H9 (cell line): ENCODE measurements at regions not wholly inside any gene's neighbourhood (a gene's known extent, or its start where the extent isn't known, plus 50 kb on each side); places are given as distances from the start of the nearest gene placed in this dataset.

Source experiments
- DNase-seq: peaks from one replicate; pipeline ENCODE4 v3.0.0-alpha.2; 2017
- H2AFZ ChIP-seq: one replicate; pipeline ENCODE4 v1.6.1; 2013; ENCODE audit warnings: mild to moderate bottlenecking, low read length, control low read depth, moderate library complexity
- H2AK5ac ChIP-seq: 2 replicates; pipeline ENCODE4 v1.6.1; 2013; ENCODE audit warnings: low read length, control low read depth, mixed read lengths; ENCODE audit not compliant: insufficient read length
- H2BK120ac ChIP-seq: one replicate; pipeline ENCODE4 v1.6.1; 2013; ENCODE audit warnings: low read depth, mild to moderate bottlenecking, low read length, control low read depth, inconsistent platforms; ENCODE audit not compliant: poor library complexity, severe bottlenecking
- H2BK12ac ChIP-seq: 2 replicates; pipeline ENCODE4 v1.6.1; 2013; ENCODE audit warnings: low read length, control low read depth, mixed read lengths, low read depth; ENCODE audit not compliant: insufficient read length
- H2BK15ac ChIP-seq: 2 replicates; pipeline ENCODE4 v1.6.1; 2013; ENCODE audit warnings: low read depth, low read length, control low read depth
- H2BK20ac ChIP-seq: one replicate; pipeline ENCODE4 v1.6.1; 2013; ENCODE audit warnings: low read depth, mild to moderate bottlenecking, low read length, control low read depth, inconsistent platforms; ENCODE audit not compliant: poor library complexity, severe bottlenecking
- H2BK5ac ChIP-seq: 2 replicates; pipeline ENCODE4 v1.6.1; 2013; ENCODE audit warnings: low read length, control low read depth, mixed read lengths; ENCODE audit not compliant: insufficient read length
- H3K14ac ChIP-seq: 2 replicates; pipeline ENCODE4 v1.6.1; 2013; ENCODE audit warnings: low read length, control low read depth; ENCODE audit not compliant: insufficient read depth
- H3K18ac ChIP-seq: 2 replicates; pipeline ENCODE4 v1.6.1; 2013; ENCODE audit warnings: low read depth, mild to moderate bottlenecking, mixed read lengths, low read length, control low read depth; ENCODE audit not compliant: insufficient read length
- H3K23ac ChIP-seq: 2 replicates; pipeline ENCODE4 v1.6.1; 2013; ENCODE audit warnings: low read length, control low read depth, mixed read lengths, low read depth; ENCODE audit not compliant: insufficient read length
- H3K23me2 ChIP-seq: 2 replicates; pipeline ENCODE4 v1.6.1; 2013; ENCODE audit warnings: low read depth, mild to moderate bottlenecking, mixed read lengths, low read length, control low read depth; ENCODE audit not compliant: insufficient read length, poor library complexity, severe bottlenecking
- H3K27ac ChIP-seq: 2 replicates; pipeline ENCODE4 v1.5.1; 2013; ENCODE audit warnings: low read length, control low read depth, mixed read lengths, low read depth; ENCODE audit not compliant: insufficient read length
- H3K27me3 ChIP-seq: 2 replicates; pipeline ENCODE4 v1.6.1; 2013; ENCODE audit warnings: low read length, control low read depth, inconsistent platforms; ENCODE audit not compliant: insufficient read depth
- H3K4ac ChIP-seq: 2 replicates; pipeline ENCODE4 v1.6.1; 2013; ENCODE audit warnings: low read depth, mild to moderate bottlenecking, control low read depth, inconsistent platforms, low read length, moderate library complexity
- H3K4me1 ChIP-seq: 2 replicates; pipeline ENCODE4 v1.6.1; 2013; ENCODE audit warnings: low read length, control low read depth, inconsistent platforms; ENCODE audit not compliant: insufficient read depth
- H3K4me2 ChIP-seq: 2 replicates; pipeline ENCODE4 v1.6.1; 2013; ENCODE audit warnings: low read length, control low read depth, mixed read lengths; ENCODE audit not compliant: insufficient read length, insufficient read depth
- H3K56ac ChIP-seq: 2 replicates; pipeline ENCODE4 v1.6.1; 2013; ENCODE audit warnings: low read depth, mild to moderate bottlenecking, mixed read lengths, low read length, control low read depth; ENCODE audit not compliant: insufficient read length
- H3K79me1 ChIP-seq: 2 replicates; pipeline ENCODE4 v1.6.1; 2013; ENCODE audit warnings: low read depth, mild to moderate bottlenecking, moderate library complexity, low read length, control low read depth, inconsistent platforms; ENCODE audit not compliant: insufficient read depth, poor library complexity, severe bottlenecking
- H3K79me2 ChIP-seq: 2 replicates; pipeline ENCODE4 v1.6.1; 2013; ENCODE audit warnings: low read length, control low read depth, inconsistent platforms; ENCODE audit not compliant: insufficient read depth
- H3K9ac ChIP-seq: 2 replicates; pipeline ENCODE4 v1.6.1; 2013; ENCODE audit warnings: low read length, control low read depth, mixed read lengths; ENCODE audit not compliant: insufficient read length; ENCODE audit errors: extremely low read depth
- H3K9me3 ChIP-seq: one replicate; pipeline ENCODE4 v1.6.1; 2013; ENCODE audit warnings: low read depth, low read length, inconsistent platforms; ENCODE audit not compliant: control insufficient read depth
- H3T11ph ChIP-seq: one replicate; pipeline ENCODE4 v1.6.1; 2013; ENCODE audit warnings: mild to moderate bottlenecking, low read length, control low read depth, inconsistent platforms
- H4K20me1 ChIP-seq: one replicate; pipeline ENCODE4 v1.6.1; 2013; ENCODE audit not compliant: control insufficient read depth, insufficient read length, insufficient read depth
- H4K5ac ChIP-seq: 2 replicates; pipeline ENCODE4 v1.6.1; 2013; ENCODE audit warnings: low read depth, mild to moderate bottlenecking, mixed read lengths, low read length, control low read depth; ENCODE audit not compliant: insufficient read length
- H4K8ac ChIP-seq: replicated peaks from 2 replicates; pipeline ENCODE4 v1.6.1; 2013; ENCODE audit warnings: low read length, control low read depth, mixed read lengths, low read depth; ENCODE audit not compliant: insufficient read length
- H4K91ac ChIP-seq: 2 replicates; pipeline ENCODE4 v1.6.1; 2013; ENCODE audit warnings: low read depth, mild to moderate bottlenecking, moderate library complexity, mixed read lengths, low read length, control low read depth; ENCODE audit not compliant: insufficient read length
- H3K27ac Mint-ChIP-seq, 3 experiments: 2 replicates in 2 of 3; 3 replicates in 1 of 3; pipeline ENCODE4 v1.8.0; 2020 to 2021; ENCODE audit warnings: mixed read lengths in 3 of 3, mild to moderate bottlenecking in 1 of 3, moderate library complexity in 1 of 3
- H3K27me3 Mint-ChIP-seq: 2 replicates; pipeline ENCODE4 v1.8.0; 2021; ENCODE audit warnings: low read depth, mild to moderate bottlenecking, moderate library complexity, mixed read lengths
- H3K36me3 Mint-ChIP-seq, 3 experiments: 2 replicates in 2 of 3; 3 replicates in 1 of 3; pipeline ENCODE4 v1.8.0; 2020 to 2021; ENCODE audit warnings: low read depth in 3 of 3, mixed read lengths in 3 of 3; ENCODE audit not compliant: insufficient read depth in 1 of 3
- H3K4me1 Mint-ChIP-seq, 2 experiments: 2 replicates each; pipeline ENCODE4 v1.8.0; 2020; ENCODE audit warnings: mixed read lengths in 2 of 2
- H3K4me3 Mint-ChIP-seq, 2 experiments: 2 replicates in 1 of 2; 3 replicates in 1 of 2; pipeline ENCODE4 v1.8.0; 2020 to 2021; ENCODE audit warnings: mild to moderate bottlenecking in 2 of 2, mixed read lengths in 2 of 2, moderate library complexity in 1 of 2
- H3K9me3 Mint-ChIP-seq, 2 experiments: 2 replicates in 1 of 2; 3 replicates in 1 of 2; pipeline ENCODE4 v1.8.0; 2020; ENCODE audit warnings: mild to moderate bottlenecking in 2 of 2, mixed read lengths in 2 of 2, moderate library complexity in 1 of 2
- CTCF ChIP-seq: fragments of 200-600 bp; sonication (generic); conservative IDR thresholded peaks from 3 replicates; pipeline ENCODE4 v1.8.0; 2021; ENCODE audit warnings: antibody characterized with exemption, mild to moderate bottlenecking
- WGBS: extraction: QIAGEN DNeasy Blood & Tissue Kit; methylation state at CpG from one replicate; pipeline ENCODE4 v1.1.7; 2013; ENCODE audit warnings: missing lambda C conversion rate, low lambda C conversion rate, mixed read lengths; ENCODE audit not compliant: insufficient read length; ENCODE audit errors: extremely low coverage; 5-methylcytosine and 5-hydroxymethylcytosine counted together

- no peak overlapping the region for H3K23ac ChIP-seq
- no peak overlapping the region for H2BK5ac ChIP-seq
- no peak overlapping the region for H3K9ac ChIP-seq
- no peak overlapping the region for H3K4ac ChIP-seq
- no peak overlapping the region for H3K56ac ChIP-seq
- H3K79me1 ChIP-seq, result no peaks in the 10 kb centered on the region
- H2AK5ac ChIP-seq, result no peak overlapping the region
- no peaks in the 10 kb centered on the region for H3K27me3 ChIP-seq
- no peaks in the 10 kb centered on the region for H3K79me2 ChIP-seq
- H2AFZ ChIP-seq, result no peak overlapping the region
- H2BK20ac ChIP-seq, result no peak overlapping the region
- no peak overlapping the region for H3K4me3 Mint-ChIP-seq
- no peaks in the 10 kb centered on the region for H3K27me3 Mint-ChIP-seq
- 100% methylated on average over 1 of the region's 9 CpGs for WGBS
- peaks cover 4 to 7% of the 10 kb centered on the region in 2 experiments for H3K4me1 Mint-ChIP-seq
- no peak overlapping the region for H3K18ac ChIP-seq
- no peaks in the 10 kb centered on the region for H3K36me3 Mint-ChIP-seq
- no peak overlapping the region for H3T11ph ChIP-seq
- no peak for DNase-seq
- H4K5ac ChIP-seq, result no peak overlapping the region
- no peak overlapping the region for H3K14ac ChIP-seq
- no peaks in the 10 kb centered on the region for H3K9me3 Mint-ChIP-seq
- H3K27ac ChIP-seq, result no peak overlapping the region
- H4K91ac ChIP-seq, result no peak overlapping the region
- no peak for TF ChIP-seq CTCF
- no peaks in the 10 kb centered on the region for H3K9me3 ChIP-seq
- no peaks in the 10 kb centered on the region for H3K23me2 ChIP-seq
- no peak overlapping the region for H3K4me2 ChIP-seq
- no peaks in the 10 kb centered on the region for H3K4me1 ChIP-seq
- H3K27ac Mint-ChIP-seq, result no peak overlapping the region
- no peak overlapping the region for H2BK120ac ChIP-seq
- no peak overlapping the region for H4K8ac ChIP-seq
- H4K20me1 ChIP-seq, result no peaks in the 10 kb centered on the region
- no peak overlapping the region for H2BK15ac ChIP-seq
- H2BK12ac ChIP-seq, result no peak overlapping the region
Measured at GRCh38 chr3:30511524-30512251, 94.7 kb upstream of the TGFBR2 start.
